ENCODE measurements at regions not wholly inside any gene's neighbourhood (a gene's known extent, or its start where the extent isn't known, plus 50 kb on each side); places are given as distances from the start of the nearest gene placed in this dataset.

GRCh38 chr20:60950561-60950960 is 301.5 kb upstream of the CDH4 start (continued):
- no peak for TF ChIP-seq REST (IDR thresholded peaks at IDR 0.05; ENCODE audit: low read depth, low read length)
- TF ChIP-seq TEAD4 (IDR thresholded peaks at IDR 0.05; ENCODE audit: borderline replicate concordance, insufficient read depth) = no peak
- TF ChIP-seq MAX (IDR thresholded peaks at IDR 0.05; ENCODE audit: low read depth) = no peak
- TF ChIP-seq USF1 (IDR thresholded peaks at IDR 0.05; ENCODE audit: borderline replicate concordance, low read depth) = no peak

GRCh38 chr20:60950974-60951373 is 301.1 kb upstream of the CDH4 start:
- H4K20me1 ChIP-seq (ENCODE audit: insufficient read depth) = no peaks in the 10 kb centered on the region
- no peaks in the 10 kb centered on the region for H3K36me3 ChIP-seq (replicated peaks in 1 of 2; ENCODE audit: control insufficient read depth in 1 of 2, insufficient read depth in 2 of 2, low read length in 1 of 2)
- H3K27me3 ChIP-seq (ENCODE audit: insufficient read depth) = no peaks in the 10 kb centered on the region
- WGBS (ENCODE audit: low lambda C conversion rate) = 56% methylated on average over 5 of the region's 5 CpGs
- no peak for DNase-seq
- ChIA-PET CTCF (no interaction called here), POLR2A (no interaction called here)
- H3K4me3 ChIP-seq (ENCODE audit: low read depth in 2 of 2, low read length in 1 of 2) = no peak overlapping the region
- TF ChIP-seq IRF3 (IDR thresholded peaks at IDR 0.05; ENCODE audit: low read depth, low read length) (no peak), NRF1 (IDR thresholded peaks at IDR 0.05; ENCODE audit: low read depth, low read length) (no peak), RFX5 (IDR thresholded peaks at IDR 0.05; ENCODE audit: low read length) (no peak), YY1 (IDR thresholded peaks at IDR 0.05; ENCODE audit: low read depth) (no peak), CTCF (IDR thresholded peaks at IDR 0.05) (no peak), JUND (IDR thresholded peaks at IDR 0.05) (no peak), NFIC (IDR thresholded peaks at IDR 0.05; ENCODE audit: borderline replicate concordance) (no peak), RAD21 (IDR thresholded peaks at IDR 0.05; ENCODE audit: low read length) (no peak), RCOR1 (IDR thresholded peaks at IDR 0.05; ENCODE audit: low read length) (no peak), FOXM1 (IDR thresholded peaks at IDR 0.05; ENCODE audit: low read depth) (no peak), FOSL2 (IDR thresholded peaks at IDR 0.05; ENCODE audit: borderline replicate concordance, low read depth) (no peak), PBX3 (IDR thresholded peaks at IDR 0.05) (no peak), EZH2phosphoT487 (IDR thresholded peaks at IDR 0.05; ENCODE audit: borderline replicate concordance, low read depth) (no peak), ELF1 (IDR thresholded peaks at IDR 0.05) (no peak)
- no peaks in the 10 kb centered on the region for H3F3A ChIP-seq (replicated peaks; ENCODE audit: insufficient read depth)
- no peak overlapping the region for H2AFZ ChIP-seq (ENCODE audit: low read depth)
- no peaks in the 10 kb centered on the region for H3K79me2 ChIP-seq (ENCODE audit: insufficient read depth)
- no peak overlapping the region for H3K27ac ChIP-seq (ENCODE audit: low read depth in 2 of 2, low read length in 1 of 2)
- no peaks in the 10 kb centered on the region for H3K4me1 ChIP-seq (ENCODE audit: control insufficient read depth in 1 of 2, insufficient read depth in 2 of 2, low read depth in 1 of 2, low read length in 1 of 2)
- no peaks in the 10 kb centered on the region for H3K9me2 ChIP-seq
- H3K9ac ChIP-seq = no peak overlapping the region
- no peak overlapping the region for H3K4me2 ChIP-seq
- no peaks in the 10 kb centered on the region for H3K9me3 ChIP-seq

All from SK-N-SH (cell line).